Keratinocyte (primary cell): ENCODE measurements at regions not wholly inside any gene's neighbourhood (a gene's known extent, or its start where the extent isn't known, plus 50 kb on each side); places are given as distances from the start of the nearest gene placed in this dataset.

ENCODE experiments used
- EZH2 ChIP-seq: IDR thresholded peaks from one replicate; pipeline ENCODE4 v1.6.1; 2012; ENCODE audit warnings: inconsistent platforms, mild to moderate bottlenecking, low read length, moderate library complexity
- TF ChIP-seq, protein P1 (sequence below), 3 experiments: IDR thresholded peaks in 1 of 3; conservative IDR thresholded peaks in 1 of 3; optimal IDR thresholded peaks in 1 of 3; 2 replicates in 2 of 3; 3 replicates in 1 of 3; pipeline versions ENCODE3 to v1.5.1; 2011; ENCODE audit warnings: low read length in 3 of 3, mild to moderate bottlenecking in 3 of 3, moderate library complexity in 2 of 3, control low read depth in 1 of 3, inconsistent platforms in 1 of 3; ENCODE audit not compliant: insufficient read depth in 2 of 3; ENCODE audit errors: extremely low read depth in 1 of 3

DNA sequence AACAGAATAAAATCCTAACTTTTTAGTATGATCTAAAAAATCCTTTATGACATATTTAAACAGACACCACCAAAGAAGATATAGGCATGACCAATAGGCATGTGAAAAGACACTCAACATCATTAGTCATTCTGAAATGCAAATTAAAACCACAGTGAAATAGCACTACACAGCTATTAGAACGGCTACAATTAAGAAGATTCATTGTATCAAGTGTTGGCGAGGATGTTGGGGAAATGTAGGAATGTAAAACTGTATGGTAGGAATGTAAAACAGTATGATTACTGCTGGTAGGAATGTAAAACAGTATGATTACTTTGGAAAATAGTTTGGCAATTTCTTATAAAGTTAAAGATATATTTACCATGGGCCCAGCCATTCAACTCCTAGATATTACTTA is 253.3 kb upstream of the TCF4 start:
- TF ChIP-seq, protein P1, sequence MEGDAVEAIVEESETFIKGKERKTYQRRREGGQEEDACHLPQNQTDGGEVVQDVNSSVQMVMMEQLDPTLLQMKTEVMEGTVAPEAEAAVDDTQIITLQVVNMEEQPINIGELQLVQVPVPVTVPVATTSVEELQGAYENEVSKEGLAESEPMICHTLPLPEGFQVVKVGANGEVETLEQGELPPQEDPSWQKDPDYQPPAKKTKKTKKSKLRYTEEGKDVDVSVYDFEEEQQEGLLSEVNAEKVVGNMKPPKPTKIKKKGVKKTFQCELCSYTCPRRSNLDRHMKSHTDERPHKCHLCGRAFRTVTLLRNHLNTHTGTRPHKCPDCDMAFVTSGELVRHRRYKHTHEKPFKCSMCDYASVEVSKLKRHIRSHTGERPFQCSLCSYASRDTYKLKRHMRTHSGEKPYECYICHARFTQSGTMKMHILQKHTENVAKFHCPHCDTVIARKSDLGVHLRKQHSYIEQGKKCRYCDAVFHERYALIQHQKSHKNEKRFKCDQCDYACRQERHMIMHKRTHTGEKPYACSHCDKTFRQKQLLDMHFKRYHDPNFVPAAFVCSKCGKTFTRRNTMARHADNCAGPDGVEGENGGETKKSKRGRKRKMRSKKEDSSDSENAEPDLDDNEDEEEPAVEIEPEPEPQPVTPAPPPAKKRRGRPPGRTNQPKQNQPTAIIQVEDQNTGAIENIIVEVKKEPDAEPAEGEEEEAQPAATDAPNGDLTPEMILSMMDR (optimal IDR thresholded peaks at IDR 0.05 in 1 of 3, IDR thresholded peaks at IDR 0.05 in 1 of 3, conservative IDR thresholded peaks at IDR 0.05 in 1 of 3; ENCODE audit: extremely low read depth in 1 of 3, insufficient read depth in 2 of 3, low read length in 3 of 3), result no peak
- no peak for TF ChIP-seq EZH2
